ENCODE measurements at regions not wholly inside any gene's neighbourhood (a gene's known extent, or its start where the extent isn't known, plus 50 kb on each side); places are given as distances from the start of the nearest gene placed in this dataset.

DNA sequence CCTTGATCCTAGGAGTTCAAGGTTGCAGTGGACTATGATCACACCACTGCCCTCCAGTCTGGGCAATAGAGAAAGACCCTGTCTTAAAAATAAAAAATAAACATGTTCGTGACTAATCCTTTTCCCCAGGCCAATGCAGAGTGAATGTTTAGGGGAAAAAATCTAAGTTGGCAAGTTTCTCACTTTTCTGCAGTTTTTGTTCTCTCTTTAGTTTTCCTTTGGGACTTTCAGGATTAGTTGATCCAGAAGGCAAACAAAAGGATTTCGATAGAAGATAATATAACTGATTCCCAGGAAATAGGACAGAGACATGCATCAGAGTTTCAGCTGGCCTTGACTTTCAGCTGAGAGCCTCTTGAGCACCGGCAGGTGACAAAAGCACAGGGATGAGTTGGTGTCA, 53.3 kb downstream of the SOD2 start:
- TF ChIP-seq CTCF (IDR thresholded peaks at IDR 0.05) (no peak), POLR2A (IDR thresholded peaks at IDR 0.05) (no peak)
